ENCODE measurements at regions not wholly inside any gene's neighbourhood (a gene's known extent, or its start where the extent isn't known, plus 50 kb on each side); places are given as distances from the start of the nearest gene placed in this dataset.
"Not testable (repeated sequence)": the region's sequence is repeated elsewhere in the genome, so short reads cannot be mapped to it uniquely, and the experiment has no call there.

DNA sequence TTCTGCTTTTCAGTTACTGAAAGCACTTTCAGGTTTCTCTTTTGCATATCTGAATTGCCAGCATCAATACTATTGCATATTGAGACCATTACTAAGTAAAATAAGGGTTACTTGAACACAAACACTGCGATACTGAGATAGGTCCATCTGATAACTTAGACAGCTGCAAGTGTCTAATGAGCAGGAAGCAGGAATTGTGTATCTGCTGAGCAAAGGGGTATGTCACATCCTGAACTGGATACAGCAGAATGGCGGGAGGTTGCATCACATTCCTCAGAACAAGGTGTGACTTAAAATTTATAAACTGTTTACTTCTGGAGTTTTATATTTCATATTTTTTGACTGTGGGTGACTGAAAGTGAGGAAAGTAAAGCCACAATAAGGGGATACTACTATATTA, 142.7 kb downstream of the POTEM start:
- not testable (repeated sequence) for TF ChIP-seq POLR2A (IDR thresholded peaks at IDR 0.05)
- TF ChIP-seq, protein P1, sequence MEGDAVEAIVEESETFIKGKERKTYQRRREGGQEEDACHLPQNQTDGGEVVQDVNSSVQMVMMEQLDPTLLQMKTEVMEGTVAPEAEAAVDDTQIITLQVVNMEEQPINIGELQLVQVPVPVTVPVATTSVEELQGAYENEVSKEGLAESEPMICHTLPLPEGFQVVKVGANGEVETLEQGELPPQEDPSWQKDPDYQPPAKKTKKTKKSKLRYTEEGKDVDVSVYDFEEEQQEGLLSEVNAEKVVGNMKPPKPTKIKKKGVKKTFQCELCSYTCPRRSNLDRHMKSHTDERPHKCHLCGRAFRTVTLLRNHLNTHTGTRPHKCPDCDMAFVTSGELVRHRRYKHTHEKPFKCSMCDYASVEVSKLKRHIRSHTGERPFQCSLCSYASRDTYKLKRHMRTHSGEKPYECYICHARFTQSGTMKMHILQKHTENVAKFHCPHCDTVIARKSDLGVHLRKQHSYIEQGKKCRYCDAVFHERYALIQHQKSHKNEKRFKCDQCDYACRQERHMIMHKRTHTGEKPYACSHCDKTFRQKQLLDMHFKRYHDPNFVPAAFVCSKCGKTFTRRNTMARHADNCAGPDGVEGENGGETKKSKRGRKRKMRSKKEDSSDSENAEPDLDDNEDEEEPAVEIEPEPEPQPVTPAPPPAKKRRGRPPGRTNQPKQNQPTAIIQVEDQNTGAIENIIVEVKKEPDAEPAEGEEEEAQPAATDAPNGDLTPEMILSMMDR (IDR thresholded peaks at IDR 0.05), result not testable (repeated sequence)
